ENCODE measurements at regions not wholly inside any gene's neighbourhood (a gene's known extent, or its start where the extent isn't known, plus 50 kb on each side); places are given as distances from the start of the nearest gene placed in this dataset.

- no peak overlapping the region for H3K4me3 ChIP-seq (ENCODE audit: low read depth, low read length)
- no peak for TF ChIP-seq CTCF (conservative IDR thresholded peaks at IDR 0.05; ENCODE audit: low read depth, low read length)
- no peak for DNase-seq (ENCODE audit: low read depth)
Measured at GRCh38 chr18:61729322-61729721, 163.5 kb downstream of the RNF152 start.

- H3K4me3 ChIP-seq (ENCODE audit: low read depth, low read length) = no peak overlapping the region
- no peak for TF ChIP-seq CTCF (conservative IDR thresholded peaks at IDR 0.05; ENCODE audit: low read depth, low read length)
- peak; percentile 25 for DNase-seq (ENCODE audit: low read depth)
Measured at GRCh38 chr18:61727241-61728193, 165.3 kb downstream of the RNF152 start.

GRCh38 chr18:61724532-61724931 lies 168.3 kb downstream of the RNF152 start:
- H3K4me3 ChIP-seq (ENCODE audit: low read depth, low read length) = no peak overlapping the region
- DNase-seq (ENCODE audit: low read depth) = no peak
- no peak for TF ChIP-seq CTCF (conservative IDR thresholded peaks at IDR 0.05; ENCODE audit: low read depth, low read length)

GRCh38 chr18:61722247-61722646 lies 170.6 kb downstream of the RNF152 start:
- TF ChIP-seq CTCF (conservative IDR thresholded peaks at IDR 0.05; ENCODE audit: low read depth, low read length) = no peak
- H3K4me3 ChIP-seq (ENCODE audit: low read depth, low read length) = no peak overlapping the region
- DNase-seq (ENCODE audit: low read depth) = no peak

- no peak overlapping the region for H3K4me3 ChIP-seq (ENCODE audit: low read depth, low read length)
- no peak for DNase-seq (ENCODE audit: low read depth)
- TF ChIP-seq CTCF (conservative IDR thresholded peaks at IDR 0.05; ENCODE audit: low read depth, low read length) = no peak
Measured at GRCh38 chr18:61720496-61720895, 172.3 kb downstream of the RNF152 start.

GRCh38 chr18:61719671-61720070 lies 173.1 kb downstream of the RNF152 start:
- no peak for TF ChIP-seq CTCF (conservative IDR thresholded peaks at IDR 0.05; ENCODE audit: low read depth, low read length)
- H3K4me3 ChIP-seq (ENCODE audit: low read depth, low read length) = no peak overlapping the region
- no peak for DNase-seq (ENCODE audit: low read depth)

GRCh38 chr18:61718944-61719343 lies 173.9 kb downstream of the RNF152 start:
- H3K4me3 ChIP-seq (ENCODE audit: low read depth, low read length) = no peak overlapping the region
- DNase-seq (ENCODE audit: low read depth) = no peak
- TF ChIP-seq CTCF (conservative IDR thresholded peaks at IDR 0.05; ENCODE audit: low read depth, low read length) = no peak
